Osteocyte (in vitro differentiated cells): ENCODE measurements at regions not wholly inside any gene's neighbourhood (a gene's known extent, or its start where the extent isn't known, plus 50 kb on each side); places are given as distances from the start of the nearest gene placed in this dataset.

ENCODE experiments used
- DNase-seq: peaks from one replicate; pipeline ENCODE4 v3.0.0; 2021; ENCODE audit warnings: mixed read lengths; ENCODE audit not compliant: unreplicated experiment; ENCODE audit errors: extremely low spot score
- H3K27ac Mint-ChIP-seq: one replicate; pipeline ENCODE4 v1.8.0; 2021; ENCODE audit warnings: mild to moderate bottlenecking, mixed read lengths; ENCODE audit not compliant: unreplicated experiment
- H3K27me3 Mint-ChIP-seq: one replicate; pipeline ENCODE4 v1.8.0; 2021; ENCODE audit warnings: mixed read lengths; ENCODE audit not compliant: unreplicated experiment
- H3K36me3 Mint-ChIP-seq: one replicate; pipeline ENCODE4 v1.8.0; 2021; ENCODE audit warnings: mixed read lengths; ENCODE audit not compliant: unreplicated experiment
- H3K4me1 Mint-ChIP-seq: one replicate; pipeline ENCODE4 v1.8.0; 2021; ENCODE audit warnings: mixed read lengths; ENCODE audit not compliant: unreplicated experiment
- H3K4me3 Mint-ChIP-seq: one replicate; pipeline ENCODE4 v1.8.0; 2021; ENCODE audit warnings: mild to moderate bottlenecking, moderate library complexity, mixed read lengths; ENCODE audit not compliant: unreplicated experiment
- H3K9me3 Mint-ChIP-seq: one replicate; pipeline ENCODE4 v1.8.0; 2021; ENCODE audit warnings: mixed read lengths; ENCODE audit not compliant: unreplicated experiment
- CTCF ChIP-seq: fragments of 200-600 bp; sonication (generic); IDR thresholded peaks from 2 replicates; pipeline ENCODE4 v1.5.0; 2021; ENCODE audit warnings: antibody characterized with exemption, mild to moderate bottlenecking, moderate library complexity

- H3K27me3 Mint-ChIP-seq = no peaks in the 10 kb centered on the region
- no peak for TF ChIP-seq CTCF
- no peaks in the 10 kb centered on the region for H3K36me3 Mint-ChIP-seq
- no peak for DNase-seq
- H3K9me3 Mint-ChIP-seq = no peaks in the 10 kb centered on the region
- H3K27ac Mint-ChIP-seq = no peak overlapping the region
- no peak overlapping the region for H3K4me3 Mint-ChIP-seq
- peaks cover 2% of the 10 kb centered on the region for H3K4me1 Mint-ChIP-seq
Measured at GRCh38 chr13:80955501-80955900, 614.6 kb upstream of the SPRY2 start.

- no peak for TF ChIP-seq CTCF
- no peaks in the 10 kb centered on the region for H3K9me3 Mint-ChIP-seq
- H3K4me1 Mint-ChIP-seq = peaks cover 2% of the 10 kb centered on the region
- H3K36me3 Mint-ChIP-seq = no peaks in the 10 kb centered on the region
- no peak overlapping the region for H3K4me3 Mint-ChIP-seq
- no peak for DNase-seq
- no peak overlapping the region for H3K27ac Mint-ChIP-seq
- no peaks in the 10 kb centered on the region for H3K27me3 Mint-ChIP-seq
Measured at GRCh38 chr13:80952158-80952557, 611.2 kb upstream of the SPRY2 start.

- no peaks in the 10 kb centered on the region for H3K36me3 Mint-ChIP-seq
- no peak for TF ChIP-seq CTCF
- no peak overlapping the region for H3K4me3 Mint-ChIP-seq
- no peak overlapping the region for H3K27ac Mint-ChIP-seq
- H3K27me3 Mint-ChIP-seq = no peaks in the 10 kb centered on the region
- peaks cover 4% of the 10 kb centered on the region for H3K9me3 Mint-ChIP-seq
- H3K4me1 Mint-ChIP-seq = peaks cover 4% of the 10 kb centered on the region
- DNase-seq = no peak
Measured at GRCh38 chr13:80946008-80946802, 605.3 kb upstream of the SPRY2 start.

GRCh38 chr13:80945328-80945727, 604.4 kb upstream of the SPRY2 start:
- no peak for TF ChIP-seq CTCF
- Mint-ChIP-seq H3K27ac (no peak overlapping the region), H3K4me1 (peaks cover 4% of the 10 kb centered on the region), H3K27me3 (no peaks in the 10 kb centered on the region), H3K4me3 (no peak overlapping the region), H3K9me3 (peaks cover 4% of the 10 kb centered on the region), H3K36me3 (no peaks in the 10 kb centered on the region)
- DNase-seq = no peak

GRCh38 chr13:80939581-80939980, 598.7 kb upstream of the SPRY2 start:
- no peaks in the 10 kb centered on the region for H3K36me3 Mint-ChIP-seq
- peaks cover 2% of the 10 kb centered on the region for H3K4me1 Mint-ChIP-seq
- no peak overlapping the region for H3K4me3 Mint-ChIP-seq
- no peak overlapping the region for H3K27ac Mint-ChIP-seq
- peaks cover 15% of the 10 kb centered on the region for H3K9me3 Mint-ChIP-seq
- DNase-seq = no peak
- no peaks in the 10 kb centered on the region for H3K27me3 Mint-ChIP-seq
- TF ChIP-seq CTCF = no peak
